SU-DHL-6 (cell line): ENCODE measurements at regions not wholly inside any gene's neighbourhood (a gene's known extent, or its start where the extent isn't known, plus 50 kb on each side); places are given as distances from the start of the nearest gene placed in this dataset.

Experiments
- CTCF ChIP-seq: fragments of 200-600 bp; sonication (generic); IDR thresholded peaks from one replicate; pipeline ENCODE4 v1.5.1; 2017; ENCODE audit warnings: antibody characterized with exemption, mild to moderate bottlenecking, low read length, moderate library complexity; ENCODE audit not compliant: insufficient read depth, poor library complexity, severe bottlenecking
- EZH2phosphoT487 ChIP-seq: fragments of 200-600 bp; sonication (generic), shearing (Covaris generic); conservative IDR thresholded peaks from 2 replicates; pipeline ENCODE4 v1.6.1; 2018; ENCODE audit warnings: mild to moderate bottlenecking, antibody characterized with exemption, low read length, moderate library complexity, mixed read lengths

GRCh38 chr5:14038341-14038959 is 94.0 kb upstream of the DNAH5 start:
- TF ChIP-seq CTCF (no peak), EZH2phosphoT487 (no peak)
